Tibial nerve (tissue), 4 donors: ENCODE measurements at regions not wholly inside any gene's neighbourhood (a gene's known extent, or its start where the extent isn't known, plus 50 kb on each side); places are given as distances from the start of the nearest gene placed in this dataset.

ENCODE experiments used
- DNase-seq, 2 donors: peaks; one replicate each; pipeline ENCODE4 v3.0.0-alpha.2; 2019; ENCODE audit warnings: low spot score in 2 of 2
- H3K27ac ChIP-seq, 4 donors: fragments of 200-600 bp; sonication (generic) in 3 of 4; one replicate each; pipeline ENCODE4 v1.5.1; 2017 to 2019; ENCODE audit warnings: mild to moderate bottlenecking in 1 of 4
- H3K27me3 ChIP-seq, 2 donors: fragments of 200-600 bp; sonication (generic) in 1 of 2; one replicate each; pipeline versions ENCODE4 v1.5.1 to v1.6.0; 2017 to 2019
- H3K36me3 ChIP-seq, 3 donors: fragments of 200-600 bp; sonication (generic); one replicate each; pipeline ENCODE4 v1.5.1; 2018 to 2019
- H3K4me1 ChIP-seq, 4 donors: fragments of 200-600 bp; sonication (generic) in 3 of 4; one replicate each; pipeline ENCODE4 v1.5.1; 2017 to 2019
- H3K4me3 ChIP-seq, 4 donors: fragments of 200-600 bp; sonication (generic) in 3 of 4; one replicate each; pipeline ENCODE4 v1.5.1; 2017 to 2019; ENCODE audit warnings: mild to moderate bottlenecking in 1 of 4, moderate library complexity in 1 of 4
- H3K9me3 ChIP-seq, 4 donors: fragments of 200-600 bp; sonication (generic) in 3 of 4; one replicate each; pipeline ENCODE4 v1.5.1; 2017 to 2019
- EP300 ChIP-seq, 2 donors: sonication (generic); formaldehyde crosslinking; IDR thresholded peaks; one replicate each; pipeline ENCODE4 v1.6.1; 2017; ENCODE audit warnings: antibody characterized with exemption in 2 of 2, mild to moderate bottlenecking in 1 of 2
- POLR2A ChIP-seq, 2 donors: fragments of 450-650 bp; IDR thresholded peaks; one replicate each; pipeline ENCODE4 v1.6.1; 2017; ENCODE audit warnings: antibody characterized with exemption in 2 of 2, mild to moderate bottlenecking in 2 of 2, moderate library complexity in 2 of 2
- WGBS, 2 donors: methylation state at CpG; one replicate each; pipeline ENCODE4 v1.1.5; 2018; 5-methylcytosine and 5-hydroxymethylcytosine counted together
- TF ChIP-seq, protein P1 (sequence below), 5 experiments: fragments of 200-600 bp in 3 of 5; fragments of 450-650 bp in 2 of 5; sonication (generic) in 3 of 5; IDR thresholded peaks; one replicate each; pipeline ENCODE4 v1.5.1; 2016 to 2019; ENCODE audit warnings: antibody characterized with exemption in 5 of 5, mild to moderate bottlenecking in 3 of 5, moderate library complexity in 2 of 5

DNA sequence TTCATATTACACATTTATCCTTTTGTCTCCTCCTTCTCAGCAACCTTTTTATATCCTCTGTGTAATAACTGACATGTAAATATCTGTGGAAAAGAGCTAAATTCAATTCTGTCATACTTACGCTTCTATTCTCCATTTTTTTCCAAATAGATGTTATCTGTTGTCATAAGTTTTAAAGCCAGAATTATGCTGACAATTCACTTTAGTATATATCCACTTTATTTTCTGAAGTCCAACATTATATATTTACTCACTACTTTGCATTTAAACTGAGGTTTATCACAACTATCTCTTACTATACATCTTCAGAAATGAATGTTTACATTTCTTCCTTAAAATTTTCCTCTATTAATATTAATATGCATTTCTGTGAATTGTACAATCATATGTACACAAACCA lies 247.9 kb upstream of the PCDH10 start:
- H3K27ac ChIP-seq: no peak overlapping the region
- H3K9me3 ChIP-seq: no peaks in the 10 kb centered on the region
- 88 to 91% methylated on average over 1 of the region's 1 CpG for WGBS, 2 donors
- DNase-seq: no peak
- TF ChIP-seq POLR2A (IDR thresholded peaks at IDR 0.05) (no peak), EP300 (IDR thresholded peaks at IDR 0.05) (no peak)
- TF ChIP-seq, protein P1, sequence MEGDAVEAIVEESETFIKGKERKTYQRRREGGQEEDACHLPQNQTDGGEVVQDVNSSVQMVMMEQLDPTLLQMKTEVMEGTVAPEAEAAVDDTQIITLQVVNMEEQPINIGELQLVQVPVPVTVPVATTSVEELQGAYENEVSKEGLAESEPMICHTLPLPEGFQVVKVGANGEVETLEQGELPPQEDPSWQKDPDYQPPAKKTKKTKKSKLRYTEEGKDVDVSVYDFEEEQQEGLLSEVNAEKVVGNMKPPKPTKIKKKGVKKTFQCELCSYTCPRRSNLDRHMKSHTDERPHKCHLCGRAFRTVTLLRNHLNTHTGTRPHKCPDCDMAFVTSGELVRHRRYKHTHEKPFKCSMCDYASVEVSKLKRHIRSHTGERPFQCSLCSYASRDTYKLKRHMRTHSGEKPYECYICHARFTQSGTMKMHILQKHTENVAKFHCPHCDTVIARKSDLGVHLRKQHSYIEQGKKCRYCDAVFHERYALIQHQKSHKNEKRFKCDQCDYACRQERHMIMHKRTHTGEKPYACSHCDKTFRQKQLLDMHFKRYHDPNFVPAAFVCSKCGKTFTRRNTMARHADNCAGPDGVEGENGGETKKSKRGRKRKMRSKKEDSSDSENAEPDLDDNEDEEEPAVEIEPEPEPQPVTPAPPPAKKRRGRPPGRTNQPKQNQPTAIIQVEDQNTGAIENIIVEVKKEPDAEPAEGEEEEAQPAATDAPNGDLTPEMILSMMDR (IDR thresholded peaks at IDR 0.05): no peak
- no peaks in the 10 kb centered on the region for H3K27me3 ChIP-seq
- H3K36me3 ChIP-seq: no peaks in the 10 kb centered on the region
- no peaks in the 10 kb centered on the region for H3K4me1 ChIP-seq
- no peak overlapping the region for H3K4me3 ChIP-seq

DNA sequence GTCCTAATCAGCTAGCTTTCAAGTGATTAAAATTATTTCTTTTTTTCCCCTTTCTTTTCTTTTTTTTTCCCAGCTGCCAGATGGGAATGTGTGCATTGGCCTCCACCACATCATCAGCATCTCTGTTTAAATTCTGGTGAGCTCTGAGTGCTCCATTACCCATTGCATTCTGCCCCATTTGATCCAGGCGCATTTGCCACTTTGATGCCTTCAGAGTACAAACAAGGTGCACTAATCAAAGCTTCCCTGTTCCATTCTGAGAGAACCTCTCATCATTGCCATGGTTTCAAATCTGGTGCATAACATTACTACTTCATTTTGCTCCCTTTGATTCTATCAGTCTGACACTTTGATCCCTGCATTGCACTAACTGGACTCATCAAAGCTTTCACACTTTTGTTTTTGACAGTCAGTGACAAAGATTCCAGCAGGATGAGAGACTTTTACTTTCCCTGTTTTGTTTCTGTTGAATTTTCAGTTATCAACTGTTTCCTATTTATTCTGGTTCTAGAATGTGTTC lies 238.8 kb upstream of the PCDH10 start:
- DNase-seq: no peak
- no peak overlapping the region for H3K4me3 ChIP-seq
- no peaks in the 10 kb centered on the region for H3K9me3 ChIP-seq
- H3K27me3 ChIP-seq: no peaks in the 10 kb centered on the region
- H3K36me3 ChIP-seq: no peaks in the 10 kb centered on the region
- no peak for TF ChIP-seq POLR2A (IDR thresholded peaks at IDR 0.05)
- TF ChIP-seq EP300 (IDR thresholded peaks at IDR 0.05): no peak
- TF ChIP-seq, protein P1 (IDR thresholded peaks at IDR 0.05): no peak
- 80 to 82% methylated on average over 1 of the region's 1 CpG for WGBS, 2 donors
- no peaks in the 10 kb centered on the region for H3K4me1 ChIP-seq
- no peak overlapping the region for H3K27ac ChIP-seq

DNA sequence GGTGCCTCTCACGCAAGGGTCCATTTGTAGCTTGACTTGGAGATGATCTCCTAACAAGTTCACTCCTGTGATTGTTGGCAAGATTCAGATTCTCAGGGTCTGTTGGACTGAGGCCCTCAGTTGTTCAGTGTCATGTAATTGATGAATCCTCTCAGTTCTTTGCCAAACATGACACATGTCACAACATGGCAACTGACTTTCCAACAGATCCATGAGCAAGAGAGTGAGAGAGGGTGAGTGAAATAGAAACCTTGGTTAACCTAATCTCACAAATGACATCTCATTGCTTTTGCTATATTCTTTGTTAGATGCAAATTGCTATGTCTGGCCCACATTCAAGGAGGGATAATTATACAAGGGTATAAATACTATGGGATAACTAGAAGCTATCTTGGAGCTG lies 231.0 kb upstream of the PCDH10 start:
- TF ChIP-seq POLR2A (IDR thresholded peaks at IDR 0.05): no peak
- TF ChIP-seq, protein P1 (IDR thresholded peaks at IDR 0.05): no peak
- TF ChIP-seq EP300 (IDR thresholded peaks at IDR 0.05): no peak
- no peaks in the 10 kb centered on the region for H3K36me3 ChIP-seq
- no peaks in the 10 kb centered on the region for H3K4me1 ChIP-seq
- H3K27me3 ChIP-seq: no peaks in the 10 kb centered on the region
- no peak for DNase-seq
- H3K4me3 ChIP-seq: no peak overlapping the region
- no peak overlapping the region for H3K27ac ChIP-seq
- no peaks in the 10 kb centered on the region for H3K9me3 ChIP-seq
- WGBS, 2 donors: 89 to 100% methylated on average over 1 of the region's 1 CpG

DNA sequence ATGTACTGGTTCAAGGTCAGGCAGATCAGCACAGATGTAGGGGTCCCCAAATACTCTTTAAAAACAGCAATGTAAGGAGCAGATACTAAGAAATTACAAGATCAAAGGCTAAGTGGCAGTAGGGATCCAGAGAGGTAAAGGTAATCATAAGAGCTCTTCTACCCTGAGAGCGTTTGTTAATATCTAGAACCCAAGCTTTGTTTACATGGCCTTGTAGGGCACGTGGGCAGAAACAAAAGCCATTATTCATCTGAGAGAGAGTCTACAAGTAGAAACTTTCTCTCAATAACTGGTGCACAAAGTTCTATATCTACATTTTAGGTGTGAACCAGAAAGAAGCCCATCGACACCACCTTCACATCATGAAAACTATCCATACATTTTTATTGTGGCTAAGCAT lies 225.6 kb upstream of the PCDH10 start:
- 58 to 59% methylated on average over 3 of the region's 3 CpGs for WGBS, 2 donors
- Histone ChIP-seq H3K36me3 (no peaks in the 10 kb centered on the region), H3K27ac (no peak overlapping the region), H3K27me3 (no peaks in the 10 kb centered on the region), H3K4me3 (no peak overlapping the region), H3K9me3 (no peaks in the 10 kb centered on the region), H3K4me1 (no peaks in the 10 kb centered on the region)
- DNase-seq: no peak
- no peak for TF ChIP-seq POLR2A (IDR thresholded peaks at IDR 0.05)
- TF ChIP-seq, protein P1 (IDR thresholded peaks at IDR 0.05): no peak
- no peak for TF ChIP-seq EP300 (IDR thresholded peaks at IDR 0.05)

DNA sequence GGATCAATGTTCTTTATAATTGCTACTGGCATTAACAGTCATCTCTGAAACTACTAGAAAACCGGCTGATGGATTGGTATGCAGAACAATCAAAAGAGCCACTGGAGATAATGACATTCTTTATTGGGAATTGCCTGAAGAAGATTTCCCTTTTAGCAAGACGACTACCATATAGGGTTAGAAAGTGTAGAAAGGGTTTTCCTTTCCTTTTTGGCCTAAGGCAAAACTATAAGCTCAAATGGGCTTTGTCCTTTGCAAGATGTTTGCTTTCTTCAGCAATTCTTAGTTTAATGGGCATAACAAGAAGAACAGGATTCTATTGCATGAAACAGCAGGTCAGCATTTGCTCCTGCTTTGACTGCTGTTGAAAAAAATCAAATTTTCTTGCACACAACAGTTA lies 214.2 kb upstream of the PCDH10 start:
- Histone ChIP-seq H3K9me3 (peaks cover 0 to 9% (median 0%) of the 10 kb centered on the region in 4 donors), H3K27ac (no peak overlapping the region), H3K4me3 (no peak overlapping the region), H3K27me3 (no peaks in the 10 kb centered on the region), H3K4me1 (no peaks in the 10 kb centered on the region), H3K36me3 (no peaks in the 10 kb centered on the region)
- no peak for DNase-seq
- 39% methylated on average over 2 of the region's 2 CpGs for WGBS, 2 donors
- TF ChIP-seq, protein P1 (IDR thresholded peaks at IDR 0.05): no peak
- no peak for TF ChIP-seq EP300 (IDR thresholded peaks at IDR 0.05)
